GM12878 (cell line): ENCODE measurements at regions not wholly inside any gene's neighbourhood (a gene's known extent, or its start where the extent isn't known, plus 50 kb on each side); places are given as distances from the start of the nearest gene placed in this dataset.

Source experiments
- ATAC-seq: fragments of 200-7000 bp; cut with Tn5 transposase; 3 replicates; pipeline ENCODE4 v1.9.1; 2020; ENCODE audit warnings: mild to moderate bottlenecking, moderate library complexity
- BruUV-seq: library from RNA; stranded (reverse); fragments of 400-500 nt; replicated peaks from 2 replicates; lab custom pipeline; 2021; lab: Mats Ljungman, UMichigan
- CTCF ChIA-PET: fragments of 300-600 bp; sonication (Branson Sonifier 250); formaldehyde crosslinking; extraction: SDS; loops from one replicate; lab custom pipeline; 2021; ENCODE audit warnings: inconsistent platforms; lab: Yijun Ruan, JAX
- POLR2A ChIA-PET: fragments of 350-600 bp; formaldehyde crosslinking; extraction: SDS; loops from one replicate; lab custom pipeline; 2021; ENCODE audit warnings: inconsistent platforms; lab: Charles Lee
- RAD21 ChIA-PET: fragments of 300-600 bp; sonication (Branson Sonifier 250); formaldehyde crosslinking; loops from one replicate; lab custom pipeline; 2023; ENCODE audit warnings: antibody characterized with exemption; ENCODE audit not compliant: unreplicated experiment; lab: Charles Lee
- SMC1A ChIA-PET: fragments of 300-600 bp; sonication (Branson Sonifier 250); formaldehyde crosslinking; loops from one replicate; lab custom pipeline; 2023; ENCODE audit not compliant: unreplicated experiment, uncharacterized antibody; lab: Charles Lee
- DNase-seq: peaks from one replicate; pipeline ENCODE4 v3.0.0-alpha.2; 2011; ENCODE audit warnings: low read depth, low spot score
- FAIRE-seq: peaks from 3 replicates; lab custom pipeline; 2011; peaks lifted over from hg19 to GRCh38; lab: Jason Lieb, UNC
- H2AFZ ChIP-seq: 2 replicates; pipeline ENCODE4 v1.6.0; 2011; ENCODE audit warnings: low read depth, low read length, control low read depth; ENCODE audit not compliant: control insufficient read depth
- H3K27ac ChIP-seq: 2 replicates; pipeline ENCODE4 v1.5.1; 2011; ENCODE audit warnings: control low read depth; ENCODE audit not compliant: control insufficient read depth, insufficient read depth
- H3K27me3 ChIP-seq, 2 experiments: replicated peaks in 1 of 2; 2 replicates each; pipeline versions ENCODE4 v1.6.0 to v1.6.1; 2011; ENCODE audit warnings: low read length in 1 of 2; ENCODE audit not compliant: control insufficient read depth in 2 of 2, insufficient read depth in 2 of 2
- H3K36me3 ChIP-seq, 2 experiments: 2 replicates each; pipeline ENCODE4 v1.5.1; 2011; ENCODE audit warnings: low read length in 1 of 2; ENCODE audit not compliant: control insufficient read depth in 2 of 2, insufficient read depth in 2 of 2
- H3K4me1 ChIP-seq: 2 replicates; pipeline ENCODE4 v1.6.1; 2011; ENCODE audit warnings: mild to moderate bottlenecking, low read length, moderate library complexity, mixed read lengths; ENCODE audit not compliant: control insufficient read depth, insufficient read depth
- H3K4me2 ChIP-seq: 2 replicates; pipeline ENCODE4 v1.6.0; 2011; ENCODE audit warnings: control low read depth; ENCODE audit not compliant: control insufficient read depth, insufficient read depth
- H3K4me3 ChIP-seq: fragments of 200-600 bp; sonication (generic); 2 replicates; pipeline ENCODE4 v1.5.1; 2016
- H3K79me2 ChIP-seq: 2 replicates; pipeline ENCODE4 v1.6.0; 2011; ENCODE audit warnings: low read length; ENCODE audit not compliant: control insufficient read depth, insufficient read depth
- H3K9ac ChIP-seq: 2 replicates; pipeline ENCODE4 v1.8.0; 2011; ENCODE audit warnings: low read length, control low read depth, mixed read lengths; ENCODE audit not compliant: control insufficient read depth, insufficient read depth
- H3K9me3 ChIP-seq: replicated peaks from 3 replicates; pipeline ENCODE4 v1.5.1; 2011; ENCODE audit warnings: mild to moderate bottlenecking, low read length; ENCODE audit not compliant: control insufficient read depth, insufficient read depth
- H4K20me1 ChIP-seq: 2 replicates; pipeline ENCODE4 v1.6.0; 2011; ENCODE audit not compliant: control insufficient read depth, insufficient read depth
- ATF7 ChIP-seq: fragments of 450-650 bp; IDR thresholded peaks from 2 replicates; pipeline ENCODE4 v1.6.1; 2016; ENCODE audit warnings: low read depth, mild to moderate bottlenecking
- CTCF ChIP-seq, 3 experiments: IDR thresholded peaks in 2 of 3; conservative IDR thresholded peaks in 1 of 3; 2 replicates each; pipeline ENCODE4 v1.5.1; 2011; ENCODE audit warnings: low read depth in 3 of 3, low read length in 3 of 3, mild to moderate bottlenecking in 3 of 3, control low read depth in 2 of 3, moderate library complexity in 2 of 3, inconsistent platforms in 1 of 3, mixed read lengths in 1 of 3; ENCODE audit not compliant: control insufficient read depth in 2 of 3, insufficient read depth in 1 of 3; ENCODE audit errors: extremely low read depth in 1 of 3
- DPF2 ChIP-seq: fragments of 450-650 bp; IDR thresholded peaks from 2 replicates; pipeline ENCODE4 v1.6.1; 2017; ENCODE audit warnings: mild to moderate bottlenecking
- JUNB ChIP-seq: IDR thresholded peaks from 2 replicates; pipeline ENCODE4 v1.6.1; 2016; ENCODE audit warnings: antibody characterized with exemption, mild to moderate bottlenecking
- JUND ChIP-seq: IDR thresholded peaks from 2 replicates; pipeline ENCODE4 v1.6.1; 2012; ENCODE audit warnings: low read depth, mild to moderate bottlenecking, low read length, improper control_type of control experiment, moderate library complexity
- MYC ChIP-seq: IDR thresholded peaks from 2 replicates; pipeline ENCODE4 v1.6.1; 2011; ENCODE audit warnings: mild to moderate bottlenecking, low read length, moderate library complexity, inconsistent platforms; ENCODE audit not compliant: insufficient read depth, insufficient replicate concordance, insufficient read length, severe bottlenecking
- NR2F1 ChIP-seq: fragments of 450-650 bp; conservative IDR thresholded peaks from 2 replicates; pipeline ENCODE4 v1.6.1; 2017; ENCODE audit warnings: mild to moderate bottlenecking
- PML ChIP-seq: IDR thresholded peaks from 2 replicates; pipeline ENCODE4 v1.6.1; 2012; ENCODE audit warnings: low read length, inconsistent platforms
- SRF ChIP-seq, 2 experiments: IDR thresholded peaks; 2 replicates each; pipeline ENCODE4 v1.6.1; 2011; ENCODE audit warnings: low read depth in 2 of 2, low read length in 2 of 2, mild to moderate bottlenecking in 1 of 2, moderate library complexity in 1 of 2
- STAT1 ChIP-seq: fragments of 450-650 bp; conservative IDR thresholded peaks from 2 replicates; pipeline ENCODE4 v1.6.1; 2014; ENCODE audit warnings: antibody characterized with exemption, mild to moderate bottlenecking
- WGBS: methylation state at CpG from one replicate; pipeline ENCODE4 v1.1.6; 2016; ENCODE audit warnings: low lambda C conversion rate; ENCODE audit not compliant: insufficient replicate concordance, insufficient coverage; ENCODE audit errors: missing lambda C conversion rate; 5-methylcytosine and 5-hydroxymethylcytosine counted together
- in situ Hi-C: fragments of 300-500 bp; cut with MboI; formaldehyde crosslinking; loops from 9 replicates; pipeline ENCODE4 v1.14.3; 2018; ENCODE audit warnings: mixed read lengths
- intact Hi-C: fragments of 100-400 bp; cut with micrococcal nuclease; formaldehyde crosslinking; loops from one replicate; pipeline ENCODE4 v1.14.2; 2022; ENCODE audit not compliant: unreplicated experiment
- TF ChIP-seq, protein P1 (sequence below): fragments of 450-650 bp; IDR thresholded peaks from 2 replicates; pipeline ENCODE4 v1.6.1; 2017; ENCODE audit warnings: mild to moderate bottlenecking
- TF ChIP-seq, protein P2 (sequence below): fragments of 450-650 bp; IDR thresholded peaks from 2 replicates; pipeline ENCODE4 v1.6.1; 2018; ENCODE audit warnings: borderline replicate concordance, mild to moderate bottlenecking; ENCODE audit not compliant: partially characterized antibody

- H3K9ac ChIP-seq: no peak overlapping the region
- no peak for FAIRE-seq
- ChIA-PET SMC1A (no interaction called here), CTCF (no interaction called here), RAD21 (no interaction called here), POLR2A (no interaction called here)
- H3K4me1 ChIP-seq: no peaks in the 10 kb centered on the region
- no peak overlapping the region for H2AFZ ChIP-seq
- in situ Hi-C loops: no loop called here
- no peaks in the 10 kb centered on the region for H3K79me2 ChIP-seq
- H3K4me2 ChIP-seq: no peak overlapping the region
- TF ChIP-seq STAT1 (no peak), CTCF (IDR thresholded peaks at IDR 0.05 in 2 of 3, conservative IDR thresholded peaks at IDR 0.05 in 1 of 3; ENCODE audit: control insufficient read depth in 2 of 3, extremely low read depth in 1 of 3, insufficient read depth in 1 of 3, low read depth in 3 of 3, low read length in 3 of 3) (no peak), JUNB (no peak), NR2F1 (no peak), ATF7 (no peak), PML (no peak), DPF2 (no peak), SRF (IDR thresholded peaks at IDR 0.05; ENCODE audit: low read depth in 2 of 2, low read length in 2 of 2) (no peak), JUND (no peak), MYC (no peak)
- TF ChIP-seq, protein P1, sequence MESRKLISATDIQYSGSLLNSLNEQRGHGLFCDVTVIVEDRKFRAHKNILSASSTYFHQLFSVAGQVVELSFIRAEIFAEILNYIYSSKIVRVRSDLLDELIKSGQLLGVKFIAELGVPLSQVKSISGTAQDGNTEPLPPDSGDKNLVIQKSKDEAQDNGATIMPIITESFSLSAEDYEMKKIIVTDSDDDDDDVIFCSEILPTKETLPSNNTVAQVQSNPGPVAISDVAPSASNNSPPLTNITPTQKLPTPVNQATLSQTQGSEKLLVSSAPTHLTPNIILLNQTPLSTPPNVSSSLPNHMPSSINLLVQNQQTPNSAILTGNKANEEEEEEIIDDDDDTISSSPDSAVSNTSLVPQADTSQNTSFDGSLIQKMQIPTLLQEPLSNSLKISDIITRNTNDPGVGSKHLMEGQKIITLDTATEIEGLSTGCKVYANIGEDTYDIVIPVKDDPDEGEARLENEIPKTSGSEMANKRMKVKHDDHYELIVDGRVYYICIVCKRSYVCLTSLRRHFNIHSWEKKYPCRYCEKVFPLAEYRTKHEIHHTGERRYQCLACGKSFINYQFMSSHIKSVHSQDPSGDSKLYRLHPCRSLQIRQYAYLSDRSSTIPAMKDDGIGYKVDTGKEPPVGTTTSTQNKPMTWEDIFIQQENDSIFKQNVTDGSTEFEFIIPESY: no peak
- TF ChIP-seq, protein P2, sequence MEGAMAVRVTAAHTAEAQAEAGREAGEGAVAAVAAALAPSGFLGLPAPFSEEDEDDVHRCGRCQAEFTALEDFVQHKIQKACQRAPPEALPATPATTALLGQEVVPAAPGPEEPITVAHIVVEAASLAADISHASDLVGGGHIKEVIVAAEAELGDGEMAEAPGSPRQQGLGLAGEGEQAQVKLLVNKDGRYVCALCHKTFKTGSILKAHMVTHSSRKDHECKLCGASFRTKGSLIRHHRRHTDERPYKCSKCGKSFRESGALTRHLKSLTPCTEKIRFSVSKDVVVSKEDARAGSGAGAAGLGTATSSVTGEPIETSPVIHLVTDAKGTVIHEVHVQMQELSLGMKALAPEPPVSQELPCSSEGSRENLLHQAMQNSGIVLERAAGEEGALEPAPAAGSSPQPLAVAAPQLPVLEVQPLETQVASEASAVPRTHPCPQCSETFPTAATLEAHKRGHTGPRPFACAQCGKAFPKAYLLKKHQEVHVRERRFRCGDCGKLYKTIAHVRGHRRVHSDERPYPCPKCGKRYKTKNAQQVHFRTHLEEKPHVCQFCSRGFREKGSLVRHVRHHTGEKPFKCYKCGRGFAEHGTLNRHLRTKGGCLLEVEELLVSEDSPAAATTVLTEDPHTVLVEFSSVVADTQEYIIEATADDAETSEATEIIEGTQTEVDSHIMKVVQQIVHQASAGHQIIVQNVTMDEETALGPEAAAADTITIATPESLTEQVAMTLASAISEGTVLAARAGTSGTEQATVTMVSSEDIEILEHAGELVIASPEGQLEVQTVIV: no peak
- BruUV-seq: no TSS peak
- no peak for ATAC-seq
- intact Hi-C loops: no loop called here
- H3K9me3 ChIP-seq: no peaks in the 10 kb centered on the region; the same call in 2 of the 3 replicates
- no peak for DNase-seq
- H3K27me3 ChIP-seq: no peaks in the 10 kb centered on the region
- H4K20me1 ChIP-seq: no peaks in the 10 kb centered on the region
- no peak overlapping the region for H3K4me3 ChIP-seq
- no peaks in the 10 kb centered on the region for H3K36me3 ChIP-seq
- WGBS: 32% methylated on average over 8 of the region's 8 CpGs
- no peak overlapping the region for H3K27ac ChIP-seq
Observed at GRCh38 chr1:4306559-4307467, 347.6 kb upstream of the AJAP1 start.
